Left kidney (tissue), 1 donor: ENCODE measurements at regions not wholly inside any gene's neighbourhood (a gene's known extent, or its start where the extent isn't known, plus 50 kb on each side); places are given as distances from the start of the nearest gene placed in this dataset.
A peak's percentile ranks its signal among the peaks of the same experiment; 100 is the strongest.
"Not testable (repeated sequence)": the region's sequence is repeated elsewhere in the genome, so short reads cannot be mapped to it uniquely, and the experiment has no call there.

Experiments used
- DNase-seq: peaks from one replicate; pipeline ENCODE4 v3.0.0-alpha.2; 2013

- DNase-seq = no peak
Measured at GRCh38 chr3:8001712-8002111, 499.9 kb upstream of the LMCD1 start.

GRCh38 chr3:8011902-8012301 is 489.7 kb upstream of the LMCD1 start:
- no peak for DNase-seq

- no peak for DNase-seq
Measured at GRCh38 chr3:8020047-8020841, 481.4 kb upstream of the LMCD1 start.

- DNase-seq = no peak
Measured at GRCh38 chr3:8027954-8028353, 473.7 kb upstream of the LMCD1 start.

GRCh38 chr3:8050283-8050682 is 451.3 kb upstream of the LMCD1 start:
- no peak for DNase-seq

- DNase-seq = no peak
Measured at GRCh38 chr3:8052659-8053058, 449.0 kb upstream of the LMCD1 start.

- not testable (repeated sequence) for DNase-seq
Measured at GRCh38 chr3:8068135-8068534, 433.5 kb upstream of the LMCD1 start.

- DNase-seq = no peak
Measured at GRCh38 chr3:8069471-8069870, 432.2 kb upstream of the LMCD1 start.

GRCh38 chr3:8070011-8070410 is 431.6 kb upstream of the LMCD1 start:
- peak; percentile 43 for DNase-seq

GRCh38 chr3:8074740-8075139 is 426.9 kb upstream of the LMCD1 start:
- DNase-seq = not testable (repeated sequence)

GRCh38 chr3:8077126-8077525 is 424.5 kb upstream of the LMCD1 start:
- no peak for DNase-seq

- no peak for DNase-seq
Measured at GRCh38 chr3:8080464-8080863, 421.2 kb upstream of the LMCD1 start.

- DNase-seq = no peak
Measured at GRCh38 chr3:8085498-8085897, 416.1 kb upstream of the LMCD1 start.

- DNase-seq = peak; percentile 32
Measured at GRCh38 chr3:8087951-8088350, 413.7 kb upstream of the LMCD1 start.

GRCh38 chr3:8094415-8094814 is 407.2 kb upstream of the LMCD1 start:
- DNase-seq = no peak

- DNase-seq = no peak
Measured at GRCh38 chr3:8095724-8096123, 405.9 kb upstream of the LMCD1 start.

GRCh38 chr3:8097690-8098089 is 403.9 kb upstream of the LMCD1 start:
- DNase-seq = no peak

GRCh38 chr3:8103954-8104353 is 397.7 kb upstream of the LMCD1 start:
- DNase-seq = no peak

GRCh38 chr3:8106921-8107320 is 394.7 kb upstream of the LMCD1 start:
- DNase-seq = no peak

- DNase-seq = peak; percentile 81
Measured at GRCh38 chr3:8110966-8111798, 390.4 kb upstream of the LMCD1 start.

GRCh38 chr3:8112587-8112986 is 389.0 kb upstream of the LMCD1 start:
- no peak for DNase-seq

GRCh38 chr3:8113626-8114025 is 388.0 kb upstream of the LMCD1 start:
- DNase-seq = no peak

- peak; percentile 60 for DNase-seq
Measured at GRCh38 chr3:8128686-8129085, 372.9 kb upstream of the LMCD1 start.

- DNase-seq = no peak
Measured at GRCh38 chr3:8136553-8136952, 365.1 kb upstream of the LMCD1 start.
